ENCODE measurements at regions not wholly inside any gene's neighbourhood (a gene's known extent, or its start where the extent isn't known, plus 50 kb on each side); places are given as distances from the start of the nearest gene placed in this dataset.

GRCh38 chr17:69717819-69718218, 303.3 kb downstream of the MAP2K6 start:
- no peak overlapping the region for H3K27ac Mint-ChIP-seq
- no peaks in the 10 kb centered on the region for H3K27me3 Mint-ChIP-seq (ENCODE audit: low read depth)
- H3K4me1 Mint-ChIP-seq (ENCODE audit: low read depth) = no peaks in the 10 kb centered on the region
- no peak overlapping the region for H3K4me3 Mint-ChIP-seq
- H3K36me3 Mint-ChIP-seq (ENCODE audit: low read depth) = no peaks in the 10 kb centered on the region
- H3K9me3 Mint-ChIP-seq = peaks cover 12% of the 10 kb centered on the region

GRCh38 chr17:69719474-69720048, 305.1 kb downstream of the MAP2K6 start:
- Mint-ChIP-seq H3K27ac (no peak overlapping the region), H3K9me3 (peaks cover 11% of the 10 kb centered on the region), H3K27me3 (ENCODE audit: low read depth) (no peaks in the 10 kb centered on the region), H3K4me3 (no peak overlapping the region), H3K4me1 (ENCODE audit: low read depth) (no peaks in the 10 kb centered on the region), H3K36me3 (ENCODE audit: low read depth) (no peaks in the 10 kb centered on the region)

GRCh38 chr17:69722518-69722917, 308.0 kb downstream of the MAP2K6 start:
- peaks cover 8% of the 10 kb centered on the region for H3K27me3 Mint-ChIP-seq (ENCODE audit: low read depth)
- H3K9me3 Mint-ChIP-seq = no peaks in the 10 kb centered on the region
- no peaks in the 10 kb centered on the region for H3K36me3 Mint-ChIP-seq (ENCODE audit: low read depth)
- H3K4me3 Mint-ChIP-seq = no peak overlapping the region
- no peak overlapping the region for H3K27ac Mint-ChIP-seq
- no peaks in the 10 kb centered on the region for H3K4me1 Mint-ChIP-seq (ENCODE audit: low read depth)

GRCh38 chr17:69723316-69723715, 308.8 kb downstream of the MAP2K6 start:
- no peak overlapping the region for H3K4me3 Mint-ChIP-seq
- H3K27ac Mint-ChIP-seq = no peak overlapping the region
- H3K27me3 Mint-ChIP-seq (ENCODE audit: low read depth) = peaks cover 8% of the 10 kb centered on the region
- H3K9me3 Mint-ChIP-seq = no peaks in the 10 kb centered on the region
- no peaks in the 10 kb centered on the region for H3K4me1 Mint-ChIP-seq (ENCODE audit: low read depth)
- H3K36me3 Mint-ChIP-seq (ENCODE audit: low read depth) = no peaks in the 10 kb centered on the region

- H3K27ac Mint-ChIP-seq = no peak overlapping the region
- H3K4me1 Mint-ChIP-seq (ENCODE audit: low read depth) = no peaks in the 10 kb centered on the region
- no peaks in the 10 kb centered on the region for H3K9me3 Mint-ChIP-seq
- H3K36me3 Mint-ChIP-seq (ENCODE audit: low read depth) = no peaks in the 10 kb centered on the region
- no peak overlapping the region for H3K4me3 Mint-ChIP-seq
- H3K27me3 Mint-ChIP-seq (ENCODE audit: low read depth) = peaks cover 8% of the 10 kb centered on the region
These were observed 309.2 kb downstream of the MAP2K6 start for GRCh38 chr17:69723741-69724140.

- Mint-ChIP-seq H3K27ac (no peak overlapping the region), H3K4me1 (ENCODE audit: low read depth) (no peaks in the 10 kb centered on the region), H3K9me3 (no peaks in the 10 kb centered on the region), H3K27me3 (ENCODE audit: low read depth) (peaks cover 8% of the 10 kb centered on the region), H3K36me3 (ENCODE audit: low read depth) (no peaks in the 10 kb centered on the region), H3K4me3 (no peak overlapping the region)
These were observed 309.7 kb downstream of the MAP2K6 start for GRCh38 chr17:69724238-69724637.

- Mint-ChIP-seq H3K27me3 (ENCODE audit: low read depth) (peaks cover 8% of the 10 kb centered on the region), H3K36me3 (ENCODE audit: low read depth) (no peaks in the 10 kb centered on the region), H3K4me1 (ENCODE audit: low read depth) (peaks cover 1% of the 10 kb centered on the region), H3K4me3 (no peak overlapping the region), H3K27ac (no peak overlapping the region), H3K9me3 (no peaks in the 10 kb centered on the region)
These were observed 310.6 kb downstream of the MAP2K6 start for GRCh38 chr17:69725146-69725545.

- Mint-ChIP-seq H3K4me1 (ENCODE audit: low read depth) (peaks cover 4% of the 10 kb centered on the region), H3K9me3 (no peaks in the 10 kb centered on the region), H3K27me3 (ENCODE audit: low read depth) (peaks cover 8% of the 10 kb centered on the region), H3K36me3 (ENCODE audit: low read depth) (no peaks in the 10 kb centered on the region), H3K27ac (no peak overlapping the region), H3K4me3 (no peak overlapping the region)
These were observed 314.3 kb downstream of the MAP2K6 start for GRCh38 chr17:69728816-69729215.

GRCh38 chr17:69729944-69730343, 315.4 kb downstream of the MAP2K6 start:
- peaks cover 5% of the 10 kb centered on the region for H3K4me1 Mint-ChIP-seq (ENCODE audit: low read depth)
- no peak overlapping the region for H3K4me3 Mint-ChIP-seq
- H3K27me3 Mint-ChIP-seq (ENCODE audit: low read depth) = peaks cover 11% of the 10 kb centered on the region
- H3K27ac Mint-ChIP-seq = no peak overlapping the region
- peaks cover 4% of the 10 kb centered on the region for H3K9me3 Mint-ChIP-seq
- H3K36me3 Mint-ChIP-seq (ENCODE audit: low read depth) = no peaks in the 10 kb centered on the region

GRCh38 chr17:69732272-69732918, 317.9 kb downstream of the MAP2K6 start:
- H3K4me1 Mint-ChIP-seq (ENCODE audit: low read depth) = peaks cover 10% of the 10 kb centered on the region
- H3K36me3 Mint-ChIP-seq (ENCODE audit: low read depth) = peaks cover 6% of the 10 kb centered on the region
- peaks cover 5% of the 10 kb centered on the region for H3K27me3 Mint-ChIP-seq (ENCODE audit: low read depth)
- no peak overlapping the region for H3K4me3 Mint-ChIP-seq
- peaks cover 18% of the 10 kb centered on the region for H3K9me3 Mint-ChIP-seq
- no peak overlapping the region for H3K27ac Mint-ChIP-seq

GRCh38 chr17:69733171-69734012, 318.9 kb downstream of the MAP2K6 start:
- peaks cover 16% of the 10 kb centered on the region for H3K4me1 Mint-ChIP-seq (ENCODE audit: low read depth)
- no peak overlapping the region for H3K27ac Mint-ChIP-seq
- peaks cover 5% of the 10 kb centered on the region for H3K27me3 Mint-ChIP-seq (ENCODE audit: low read depth)
- peaks cover 13% of the 10 kb centered on the region for H3K36me3 Mint-ChIP-seq (ENCODE audit: low read depth)
- H3K4me3 Mint-ChIP-seq = no peak overlapping the region
- H3K9me3 Mint-ChIP-seq = peaks cover 26% of the 10 kb centered on the region

- H3K4me3 Mint-ChIP-seq = no peak overlapping the region
These were observed 320.2 kb downstream of the MAP2K6 start for GRCh38 chr17:69734656-69735055.

GRCh38 chr17:69735285-69735684, 320.8 kb downstream of the MAP2K6 start:
- peaks cover 23% of the 10 kb centered on the region for H3K4me1 Mint-ChIP-seq (ENCODE audit: low read depth)
- peaks cover 5% of the 10 kb centered on the region for H3K27me3 Mint-ChIP-seq (ENCODE audit: low read depth)

More at GRCh38 chr17:69734656-69735055, 320.2 kb downstream of the MAP2K6 start:
- no peak overlapping the region for H3K27ac Mint-ChIP-seq
- H3K4me1 Mint-ChIP-seq (ENCODE audit: low read depth) = peaks cover 24% of the 10 kb centered on the region
- H3K36me3 Mint-ChIP-seq (ENCODE audit: low read depth) = peaks cover 13% of the 10 kb centered on the region
- H3K27me3 Mint-ChIP-seq (ENCODE audit: low read depth) = peaks cover 5% of the 10 kb centered on the region
- peaks cover 33% of the 10 kb centered on the region for H3K9me3 Mint-ChIP-seq

GRCh38 chr17:69743091-69743490, 328.6 kb downstream of the MAP2K6 start:
- Mint-ChIP-seq H3K4me3 (no peak overlapping the region), H3K9me3 (peaks cover 47% of the 10 kb centered on the region), H3K4me1 (ENCODE audit: low read depth) (peaks cover 11% of the 10 kb centered on the region), H3K27me3 (ENCODE audit: low read depth) (no peaks in the 10 kb centered on the region), H3K36me3 (ENCODE audit: low read depth) (peaks cover 16% of the 10 kb centered on the region), H3K27ac (no peak overlapping the region)

More at GRCh38 chr17:69735285-69735684, 320.8 kb downstream of the MAP2K6 start:
- peaks cover 37% of the 10 kb centered on the region for H3K9me3 Mint-ChIP-seq
- no peak overlapping the region for H3K4me3 Mint-ChIP-seq
- peaks cover 17% of the 10 kb centered on the region for H3K36me3 Mint-ChIP-seq (ENCODE audit: low read depth)
- H3K27ac Mint-ChIP-seq = no peak overlapping the region

Data from T-helper 1 cell treated with Interleukin-12 subunit alpha and Interleukin-12 subunit beta and Interleukin-4 antibody, amounts not matched to agents 30 μg/mL and 1 μg/mL, for 36 hours (primary cell).